Colonic mucosa (tissue), 4 donors: ENCODE measurements at regions not wholly inside any gene's neighbourhood (a gene's known extent, or its start where the extent isn't known, plus 50 kb on each side); places are given as distances from the start of the nearest gene placed in this dataset.

Experiments used
- DNase-seq: peaks from one replicate; pipeline ENCODE4 v3.0.0-alpha.2; 2020
- H3K27ac ChIP-seq: fragments of 200-600 bp; one replicate; pipeline ENCODE4 v1.8.0; 2021
- H3K27me3 ChIP-seq: fragments of 200-600 bp; one replicate; pipeline ENCODE4 v1.8.0; 2021
- H3K36me3 ChIP-seq: fragments of 200-600 bp; one replicate; pipeline ENCODE4 v1.8.0; 2021
- H3K4me1 ChIP-seq: fragments of 200-600 bp; one replicate; pipeline ENCODE4 v1.8.0; 2021; ENCODE audit warnings: mild to moderate bottlenecking
- H3K4me3 ChIP-seq: fragments of 200-600 bp; one replicate; pipeline ENCODE4 v1.8.0; 2021
- H3K9ac ChIP-seq, 2 donors: one replicate each; pipeline ENCODE4 v1.7.0; 2013; ENCODE audit warnings: control low read depth in 2 of 2, low read depth in 2 of 2, low read length in 2 of 2
- H3K9me3 ChIP-seq: fragments of 200-600 bp; one replicate; pipeline ENCODE4 v1.8.0; 2021
- CTCF ChIP-seq: fragments of 200-600 bp; IDR thresholded peaks from one replicate; pipeline ENCODE4 v1.8.0; 2022; ENCODE audit warnings: antibody characterized with exemption, mild to moderate bottlenecking
- intact Hi-C: fragments of 100-400 bp; cut with DNase I; formaldehyde crosslinking; loops from one replicate; pipeline ENCODE4 v1.14.1; 2022
- donor health status: healthy.
- donor health status: DM: no; HTN: no; CAD: no.
- donor health status: DM: no; HTN: no; CAD: no.

- intact Hi-C loops, result no loop called here
- no peak for TF ChIP-seq CTCF
- Histone ChIP-seq H3K27me3 (no peaks in the 10 kb centered on the region), H3K36me3 (no peaks in the 10 kb centered on the region), H3K4me3 (no peak overlapping the region), H3K9me3 (no peaks in the 10 kb centered on the region), H3K27ac (no peak overlapping the region), H3K4me1 (no peaks in the 10 kb centered on the region), H3K9ac (no peak overlapping the region)
- DNase-seq, result no peak
These were observed 320.8 kb upstream of the FAR2 start for GRCh38 chr12:28828318-28828717.

GRCh38 chr12:28830491-28830890, 318.6 kb upstream of the FAR2 start:
- TF ChIP-seq CTCF, result no peak
- H3K9me3 ChIP-seq, result no peaks in the 10 kb centered on the region
- H3K36me3 ChIP-seq, result no peaks in the 10 kb centered on the region
- no peak overlapping the region for H3K4me3 ChIP-seq
- H3K4me1 ChIP-seq, result no peaks in the 10 kb centered on the region
- no peak overlapping the region for H3K9ac ChIP-seq
- H3K27ac ChIP-seq, result no peak overlapping the region
- no peaks in the 10 kb centered on the region for H3K27me3 ChIP-seq
- intact Hi-C loops, result no loop called here
- no peak for DNase-seq

GRCh38 chr12:28844718-28845117, 304.4 kb upstream of the FAR2 start:
- H3K27ac ChIP-seq, result no peak overlapping the region
- H3K27me3 ChIP-seq, result no peaks in the 10 kb centered on the region
- no peak overlapping the region for H3K4me3 ChIP-seq
- no peaks in the 10 kb centered on the region for H3K36me3 ChIP-seq
- H3K4me1 ChIP-seq, result no peaks in the 10 kb centered on the region
- intact Hi-C loops, result no loop called here
- TF ChIP-seq CTCF, result no peak
- no peaks in the 10 kb centered on the region for H3K9me3 ChIP-seq
- no peak overlapping the region for H3K9ac ChIP-seq
- DNase-seq, result no peak

- Histone ChIP-seq H3K27me3 (no peaks in the 10 kb centered on the region), H3K4me1 (no peaks in the 10 kb centered on the region), H3K4me3 (no peak overlapping the region), H3K9me3 (no peaks in the 10 kb centered on the region), H3K36me3 (no peaks in the 10 kb centered on the region), H3K9ac (no peak overlapping the region), H3K27ac (no peak overlapping the region)
- intact Hi-C loops, result no loop called here
- DNase-seq, result no peak
- no peak for TF ChIP-seq CTCF
These were observed 297.3 kb upstream of the FAR2 start for GRCh38 chr12:28851781-28852180.

GRCh38 chr12:28855761-28856310, 293.2 kb upstream of the FAR2 start:
- H3K36me3 ChIP-seq, result no peaks in the 10 kb centered on the region
- H3K9ac ChIP-seq, result no peak overlapping the region
- no peak overlapping the region for H3K27ac ChIP-seq
- H3K27me3 ChIP-seq, result no peaks in the 10 kb centered on the region
- no peaks in the 10 kb centered on the region for H3K9me3 ChIP-seq
- H3K4me3 ChIP-seq, result no peak overlapping the region
- DNase-seq, result no peak
- TF ChIP-seq CTCF, result no peak
- intact Hi-C loops, result no loop called here
- no peaks in the 10 kb centered on the region for H3K4me1 ChIP-seq
